Pancreas (tissue), 10 donors: ENCODE measurements at regions not wholly inside any gene's neighbourhood (a gene's known extent, or its start where the extent isn't known, plus 50 kb on each side); places are given as distances from the start of the nearest gene placed in this dataset.

Source experiments
- ATAC-seq, 4 donors: fragments of 200-7000 bp; cut with Tn5 transposase; one replicate each; pipeline versions ENCODE4 v1.8.0 to v1.9.1; 2020; ENCODE audit warnings: mild to moderate bottlenecking in 4 of 4, moderate library complexity in 4 of 4
- DNase-seq, 6 donors: peaks; one replicate each; pipeline ENCODE4 v3.0.0-alpha.2; 2020
- FAIRE-seq: peaks from 2 replicates; lab custom pipeline; 2012; peaks lifted over from hg19 to GRCh38; lab: Jason Lieb, UNC
- H3K27ac ChIP-seq, 4 donors: fragments of 200-600 bp; sonication (generic); 1 replicate in 3 of 4; 2 replicates in 1 of 4; pipeline versions ENCODE4 v1.5.0 to v1.8.0; 2020
- H3K27me3 ChIP-seq, 4 donors: fragments of 200-600 bp; one replicate each; pipeline ENCODE4 v1.8.0; 2021
- H3K36me3 ChIP-seq, 3 donors: fragments of 200-600 bp; sonication (generic) in 1 of 3; one replicate each; pipeline versions ENCODE4 v1.5.0 to v1.8.0; 2020 to 2021
- H3K4me1 ChIP-seq, 3 donors: fragments of 200-600 bp; one replicate each; pipeline ENCODE4 v1.8.0; 2021
- H3K4me3 ChIP-seq, 4 donors: fragments of 200-600 bp; sonication (generic) in 2 of 4; one replicate each; pipeline versions ENCODE4 v1.5.0 to v1.8.0; 2020 to 2021
- H3K9me3 ChIP-seq, 4 donors: fragments of 200-600 bp; one replicate each; pipeline ENCODE4 v1.8.0; 2021
- WGBS, 2 donors: extraction: QIAGEN DNeasy Blood & Tissue Kit; methylation state at CpG; one replicate each; pipeline ENCODE4 v1.1.7; 2013; 5-methylcytosine and 5-hydroxymethylcytosine counted together
- intact Hi-C, 3 donors: fragments of 100-400 bp; cut with DNase I; formaldehyde crosslinking; loops; one replicate each; pipeline versions ENCODE4 v1.11.1 to v1.14.2; 2022
- TF ChIP-seq, protein P1 (sequence below), 4 donors: fragments of 200-600 bp; sonication (generic) in 3 of 4; IDR thresholded peaks; one replicate each; pipeline versions ENCODE4 v1.5.0 to v1.8.0; 2021; ENCODE audit warnings: antibody characterized with exemption in 4 of 4
- donor health status: healthy with polysubstance abuse.
- donor health status: DM: no; HTN: no; CAD: no; lungs with moderate emphysema.
- donor health status: DM: no; HTN: no; CAD: no.
- donor health status: control.
- donor health status: control.
- donor health status: Bipolar disorder and iron deficiency.
- donor health status: DM: yes; HTN: yes; CAD: no.
- donor health status: DM: no; HTN: no; CAD: no.
- donor health status: DM: no; HTN: no; CAD: no.
- donor health status: DM: yes; HTN: yes; CAD: no.

DNA sequence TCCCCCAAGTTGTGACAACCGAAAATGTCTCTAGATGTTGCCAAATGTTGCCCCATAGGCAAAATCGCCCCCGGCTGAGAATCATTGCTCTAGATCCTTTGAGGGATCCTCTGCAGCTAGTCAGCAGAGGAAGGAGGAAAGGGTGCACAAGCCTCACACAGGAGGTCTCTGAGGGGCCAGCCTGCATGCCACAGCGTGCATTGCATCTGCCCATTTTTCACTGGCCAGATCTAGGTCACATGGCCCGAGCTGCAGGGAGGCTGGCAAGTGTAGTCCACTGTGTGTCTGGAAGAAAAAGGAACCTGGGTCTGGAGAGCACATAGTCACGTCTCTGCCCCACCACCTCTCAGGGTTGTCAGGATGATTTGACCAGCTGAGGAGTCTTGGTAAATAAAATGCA, 138.2 kb downstream of the CCT6B start:
- TF ChIP-seq, protein P1, sequence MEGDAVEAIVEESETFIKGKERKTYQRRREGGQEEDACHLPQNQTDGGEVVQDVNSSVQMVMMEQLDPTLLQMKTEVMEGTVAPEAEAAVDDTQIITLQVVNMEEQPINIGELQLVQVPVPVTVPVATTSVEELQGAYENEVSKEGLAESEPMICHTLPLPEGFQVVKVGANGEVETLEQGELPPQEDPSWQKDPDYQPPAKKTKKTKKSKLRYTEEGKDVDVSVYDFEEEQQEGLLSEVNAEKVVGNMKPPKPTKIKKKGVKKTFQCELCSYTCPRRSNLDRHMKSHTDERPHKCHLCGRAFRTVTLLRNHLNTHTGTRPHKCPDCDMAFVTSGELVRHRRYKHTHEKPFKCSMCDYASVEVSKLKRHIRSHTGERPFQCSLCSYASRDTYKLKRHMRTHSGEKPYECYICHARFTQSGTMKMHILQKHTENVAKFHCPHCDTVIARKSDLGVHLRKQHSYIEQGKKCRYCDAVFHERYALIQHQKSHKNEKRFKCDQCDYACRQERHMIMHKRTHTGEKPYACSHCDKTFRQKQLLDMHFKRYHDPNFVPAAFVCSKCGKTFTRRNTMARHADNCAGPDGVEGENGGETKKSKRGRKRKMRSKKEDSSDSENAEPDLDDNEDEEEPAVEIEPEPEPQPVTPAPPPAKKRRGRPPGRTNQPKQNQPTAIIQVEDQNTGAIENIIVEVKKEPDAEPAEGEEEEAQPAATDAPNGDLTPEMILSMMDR (IDR thresholded peaks at IDR 0.05), result no peak
- ATAC-seq (no peak), DNase-seq (no peak), FAIRE-seq (no peak)
- Histone ChIP-seq H3K27ac (no peak overlapping the region), H3K4me3 (no peak overlapping the region), H3K27me3 (no peaks in the 10 kb centered on the region), H3K36me3 (no peaks in the 10 kb centered on the region), H3K9me3 (no peaks in the 10 kb centered on the region), H3K4me1 (no peaks in the 10 kb centered on the region)
- WGBS, 2 donors, result 44 to 57% methylated on average over 6 of the region's 6 CpGs
- intact Hi-C loops, result no loop called here

DNA sequence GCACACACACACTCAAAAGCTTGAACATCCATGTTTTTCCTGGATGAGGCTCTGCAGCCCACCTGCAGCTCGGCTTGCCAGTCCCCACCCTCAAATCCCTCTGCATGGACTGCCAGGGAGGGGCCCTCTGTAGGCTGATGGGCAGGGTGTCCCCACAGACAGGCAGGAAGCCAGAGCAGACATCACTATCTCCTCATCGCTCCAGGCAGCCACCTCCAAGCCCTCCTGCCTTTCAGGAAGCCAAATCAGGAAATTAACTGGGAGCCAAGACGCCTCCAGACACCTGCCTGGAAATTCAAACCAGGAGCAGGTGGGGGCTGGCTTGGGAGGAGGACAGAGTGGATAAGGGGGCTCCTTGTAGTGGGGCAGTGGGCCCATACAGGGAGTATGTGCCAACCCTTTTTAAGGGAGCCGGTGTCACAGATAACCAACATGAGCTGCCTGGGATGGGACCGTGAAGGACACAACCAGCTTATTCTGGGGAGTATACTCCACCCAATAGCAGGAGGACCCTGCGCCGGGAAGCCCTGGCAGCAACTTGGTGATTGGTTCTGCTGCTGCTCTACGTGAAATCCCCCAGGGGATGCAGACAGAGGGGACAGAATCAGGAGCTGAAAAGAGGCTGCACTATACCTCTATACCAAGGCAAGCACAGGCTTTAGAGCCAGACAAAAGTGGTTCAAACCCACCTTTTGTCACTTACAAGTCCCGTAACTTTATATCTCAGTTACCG, 139.1 kb downstream of the CCT6B start:
- Histone ChIP-seq H3K27ac (no peak overlapping the region), H3K36me3 (no peaks in the 10 kb centered on the region), H3K4me1 (no peaks in the 10 kb centered on the region), H3K27me3 (no peaks in the 10 kb centered on the region), H3K9me3 (no peaks in the 10 kb centered on the region), H3K4me3 (no peak overlapping the region)
- ATAC-seq (no peak), FAIRE-seq (no peak), DNase-seq (no peak)
- 42 to 47% methylated on average over 10 of the region's 10 CpGs for WGBS, 2 donors
- TF ChIP-seq, protein P1 (IDR thresholded peaks at IDR 0.05), result no peak
- intact Hi-C loops, result no loop called here

DNA sequence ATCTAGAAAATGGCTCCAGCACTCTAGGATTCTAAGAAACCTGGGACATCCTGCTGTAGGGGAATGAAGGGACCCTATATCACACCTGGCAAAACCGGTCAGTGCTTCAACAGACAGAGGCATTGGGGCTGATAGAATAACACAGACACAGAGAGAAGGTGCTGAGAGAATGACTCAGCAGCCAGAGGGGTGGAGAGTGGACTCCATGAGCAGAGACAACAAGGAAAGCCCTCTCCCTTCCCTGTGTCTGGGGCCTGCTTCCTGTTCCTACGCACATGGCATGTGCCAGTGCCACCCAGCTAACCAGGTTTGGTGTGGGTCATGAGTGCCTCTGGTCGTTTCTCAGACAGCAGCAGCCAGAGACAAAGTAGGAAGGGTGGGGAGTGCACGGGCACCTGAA, 140.3 kb downstream of the CCT6B start:
- H3K36me3 ChIP-seq, result no peaks in the 10 kb centered on the region
- 39 to 45% methylated on average over 4 of the region's 4 CpGs for WGBS, 2 donors
- no peaks in the 10 kb centered on the region for H3K9me3 ChIP-seq
- H3K27me3 ChIP-seq, result no peaks in the 10 kb centered on the region
- H3K27ac ChIP-seq, result no peak overlapping the region
- no peak overlapping the region for H3K4me3 ChIP-seq
- FAIRE-seq, result no peak
- no peak for DNase-seq
- no peak for ATAC-seq
- H3K4me1 ChIP-seq, result no peaks in the 10 kb centered on the region
- intact Hi-C loops, result no loop called here
- TF ChIP-seq, protein P1 (IDR thresholded peaks at IDR 0.05), result no peak

DNA sequence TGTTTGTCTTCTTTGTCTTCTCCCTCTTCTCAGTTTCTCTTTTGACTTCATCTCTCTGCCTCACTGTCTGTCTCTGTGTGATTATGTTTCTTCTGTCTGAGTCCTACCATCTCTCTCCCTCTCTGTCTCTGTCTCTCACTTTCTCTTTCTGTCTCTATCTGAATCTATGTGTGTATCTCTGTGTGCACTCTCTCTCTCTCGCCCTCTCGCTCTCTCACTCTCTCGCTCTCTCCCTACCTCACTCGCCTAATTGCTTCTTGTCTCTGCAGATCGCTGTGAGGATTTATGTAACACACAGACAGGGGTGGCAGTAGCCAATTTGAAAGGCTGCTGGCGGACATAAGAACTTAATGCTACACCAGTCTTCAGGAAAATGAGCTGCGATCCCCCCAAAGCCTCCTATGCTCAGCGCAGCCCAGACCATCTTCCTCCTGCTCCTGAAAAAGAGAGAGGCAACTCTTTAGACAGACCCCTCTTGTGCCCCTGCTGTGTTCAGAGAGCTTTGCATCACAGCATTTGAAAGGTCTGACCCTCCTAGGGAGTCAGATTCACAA, 140.9 kb downstream of the CCT6B start:
- intact Hi-C loops, result no loop called here
- H3K9me3 ChIP-seq, result no peaks in the 10 kb centered on the region
- H3K36me3 ChIP-seq, result no peaks in the 10 kb centered on the region
- ATAC-seq (no peak), DNase-seq (no peak), FAIRE-seq (no peak)
- TF ChIP-seq, protein P1 (IDR thresholded peaks at IDR 0.05), result no peak
- no peaks in the 10 kb centered on the region for H3K27me3 ChIP-seq
- no peak overlapping the region for H3K4me3 ChIP-seq
- WGBS, 2 donors, result 30 to 32% methylated on average over 8 of the region's 8 CpGs
- no peak overlapping the region for H3K27ac ChIP-seq
- H3K4me1 ChIP-seq, result no peaks in the 10 kb centered on the region
